LNCAP (cell line): ENCODE measurements at regions not wholly inside any gene's neighbourhood (a gene's known extent, or its start where the extent isn't known, plus 50 kb on each side); places are given as distances from the start of the nearest gene placed in this dataset.

Experiments used
- TF ChIP-seq, protein P1 (sequence below): fragments of 450-650 bp; IDR thresholded peaks from 2 replicates; pipeline ENCODE4 v1.5.1; 2017; ENCODE audit warnings: mild to moderate bottlenecking

- TF ChIP-seq, protein P1, sequence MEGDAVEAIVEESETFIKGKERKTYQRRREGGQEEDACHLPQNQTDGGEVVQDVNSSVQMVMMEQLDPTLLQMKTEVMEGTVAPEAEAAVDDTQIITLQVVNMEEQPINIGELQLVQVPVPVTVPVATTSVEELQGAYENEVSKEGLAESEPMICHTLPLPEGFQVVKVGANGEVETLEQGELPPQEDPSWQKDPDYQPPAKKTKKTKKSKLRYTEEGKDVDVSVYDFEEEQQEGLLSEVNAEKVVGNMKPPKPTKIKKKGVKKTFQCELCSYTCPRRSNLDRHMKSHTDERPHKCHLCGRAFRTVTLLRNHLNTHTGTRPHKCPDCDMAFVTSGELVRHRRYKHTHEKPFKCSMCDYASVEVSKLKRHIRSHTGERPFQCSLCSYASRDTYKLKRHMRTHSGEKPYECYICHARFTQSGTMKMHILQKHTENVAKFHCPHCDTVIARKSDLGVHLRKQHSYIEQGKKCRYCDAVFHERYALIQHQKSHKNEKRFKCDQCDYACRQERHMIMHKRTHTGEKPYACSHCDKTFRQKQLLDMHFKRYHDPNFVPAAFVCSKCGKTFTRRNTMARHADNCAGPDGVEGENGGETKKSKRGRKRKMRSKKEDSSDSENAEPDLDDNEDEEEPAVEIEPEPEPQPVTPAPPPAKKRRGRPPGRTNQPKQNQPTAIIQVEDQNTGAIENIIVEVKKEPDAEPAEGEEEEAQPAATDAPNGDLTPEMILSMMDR, result no peak
Observed at GRCh38 chr6:16846399-16846778, 85.1 kb upstream of the ATXN1 start.

- TF ChIP-seq, protein P1, result no peak
Observed at GRCh38 chr6:16844183-16844582, 82.9 kb upstream of the ATXN1 start.

GRCh38 chr6:16842676-16843075 is 81.4 kb upstream of the ATXN1 start:
- TF ChIP-seq, protein P1, result no peak

- TF ChIP-seq, protein P1, result no peak
Observed at GRCh38 chr6:16841241-16841640, 80.0 kb upstream of the ATXN1 start.

- TF ChIP-seq, protein P1, result no peak
Observed at GRCh38 chr6:16840725-16841124, 79.5 kb upstream of the ATXN1 start.

GRCh38 chr6:16840291-16840690 is 79.0 kb upstream of the ATXN1 start:
- TF ChIP-seq, protein P1, result no peak

- TF ChIP-seq, protein P1, result no peak
Observed at GRCh38 chr6:16839631-16840179, 78.4 kb upstream of the ATXN1 start.
